Stomach (tissue), 4 donors: ENCODE measurements at regions not wholly inside any gene's neighbourhood (a gene's known extent, or its start where the extent isn't known, plus 50 kb on each side); places are given as distances from the start of the nearest gene placed in this dataset.

Experiments
- CTCF ChIP-seq, 7 experiments: fragments of 450-650 bp in 4 of 7; fragments of 200-600 bp in 3 of 7; sonication (generic) in 3 of 7; IDR thresholded peaks; one replicate each; pipeline ENCODE4 v1.5.1; 2016 to 2019; ENCODE audit warnings: antibody characterized with exemption in 7 of 7, control low read depth in 2 of 7, mild to moderate bottlenecking in 1 of 7
- POLR2A ChIP-seq, 4 donors: fragments of 450-650 bp; IDR thresholded peaks; one replicate each; pipeline ENCODE4 v1.6.1; 2016; ENCODE audit warnings: antibody characterized with exemption in 4 of 4, control low read depth in 2 of 4, mild to moderate bottlenecking in 1 of 4, moderate library complexity in 1 of 4
- POLR2AphosphoS5 ChIP-seq, 3 donors: sonication (generic); formaldehyde crosslinking; IDR thresholded peaks; one replicate each; pipeline ENCODE4 v1.6.1; 2016; ENCODE audit warnings: antibody characterized with exemption in 3 of 3

- TF ChIP-seq POLR2AphosphoS5 (IDR thresholded peaks at IDR 0.05) (no peak), POLR2A (IDR thresholded peaks at IDR 0.05) (no peak), CTCF (IDR thresholded peaks at IDR 0.05) (no peak)
These were observed 122.8 kb downstream of the SHANK2 start for GRCh38 chr11:71129624-71130023.
